ENCODE measurements at regions not wholly inside any gene's neighbourhood (a gene's known extent, or its start where the extent isn't known, plus 50 kb on each side); places are given as distances from the start of the nearest gene placed in this dataset.

- TF ChIP-seq EZH2 (IDR thresholded peaks at IDR 0.05; ENCODE audit: low read length), result no peak
- no peak for TF ChIP-seq CTCF (optimal IDR thresholded peaks at IDR 0.05 in 1 of 3, IDR thresholded peaks at IDR 0.05 in 1 of 3, conservative IDR thresholded peaks at IDR 0.05 in 1 of 3; ENCODE audit: extremely low read depth in 1 of 3, insufficient read depth in 2 of 3, low read length in 3 of 3)
- Histone ChIP-seq H3K9me3 (ENCODE audit: control insufficient read depth, low read depth, low read length) (peaks cover 2% of the 10 kb centered on the region), H3K9me1 (ENCODE audit: control insufficient read depth, extremely low read depth, insufficient read depth, low read length) (no peaks in the 10 kb centered on the region), H3K27me3 (ENCODE audit: control insufficient read depth, extremely low read depth, insufficient read depth, low read length) (no peaks in the 10 kb centered on the region), H3K4me3 (ENCODE audit: control insufficient read depth in 2 of 3, extremely low read depth in 1 of 3, insufficient read depth in 2 of 3, low read depth in 1 of 3, low read length in 3 of 3) (no peak overlapping the region), H3K27ac (ENCODE audit: control insufficient read depth, insufficient read depth, low read length) (no peak overlapping the region), H3K4me2 (ENCODE audit: control insufficient read depth, extremely low read depth, insufficient read depth, low read depth, low read length) (no peak overlapping the region), H3K4me1 (ENCODE audit: control insufficient read depth, extremely low read depth, insufficient read depth, low read length) (no peaks in the 10 kb centered on the region), H2AFZ (ENCODE audit: control insufficient read depth, low read length) (no peak overlapping the region), H3K79me2 (ENCODE audit: control insufficient read depth, insufficient read depth, low read length) (no peaks in the 10 kb centered on the region), H4K20me1 (ENCODE audit: control insufficient read depth, extremely low read depth, insufficient read depth, low read length) (no peaks in the 10 kb centered on the region), H3K36me3 (ENCODE audit: control insufficient read depth in 2 of 2, extremely low read depth in 1 of 2, insufficient read depth in 2 of 2, low read length in 2 of 2) (no peaks in the 10 kb centered on the region), H3K9ac (ENCODE audit: control insufficient read depth, extremely low read depth, insufficient read depth, low read length) (no peak overlapping the region)
- dilution Hi-C loops (cut with MboI; ENCODE audit: extremely low pct_ligation_motif_present, low sequenced_read_pairs), result no loop called here
- no peak for FAIRE-seq
- no peak for DNase-seq (ENCODE audit: low read depth, low spot score)
Measured at GRCh38 chr17:27082023-27082774, 211.7 kb upstream of the WSB1 start.

DNA sequence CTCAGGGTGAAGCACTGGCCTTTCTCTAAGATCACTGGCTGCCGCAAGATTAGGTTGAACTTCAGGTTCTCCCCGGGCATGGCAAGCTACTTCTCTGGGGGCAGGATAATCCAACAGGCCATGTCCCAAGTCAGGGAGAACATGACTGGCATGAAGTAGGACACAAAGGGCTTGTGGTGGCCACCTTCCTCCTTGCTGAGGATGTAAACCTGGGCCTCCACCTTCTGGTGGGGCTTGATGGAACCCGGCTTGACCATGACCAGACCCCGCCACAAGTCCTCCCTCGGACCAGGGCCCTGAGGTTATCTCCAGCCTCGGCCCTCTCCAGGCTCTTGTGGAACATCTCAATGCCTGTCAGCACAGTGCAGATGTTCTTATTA lies 211.1 kb upstream of the WSB1 start:
- no peak for DNase-seq (ENCODE audit: low read depth, low spot score)
- no peaks in the 10 kb centered on the region for H3K4me1 ChIP-seq (ENCODE audit: control insufficient read depth, extremely low read depth, insufficient read depth, low read length)

More for the DNA sequence above, 211.1 kb upstream of the WSB1 start:
- TF ChIP-seq CTCF (optimal IDR thresholded peaks at IDR 0.05 in 1 of 3, IDR thresholded peaks at IDR 0.05 in 1 of 3, conservative IDR thresholded peaks at IDR 0.05 in 1 of 3; ENCODE audit: extremely low read depth in 1 of 3, insufficient read depth in 2 of 3, low read length in 3 of 3) (no peak), EZH2 (IDR thresholded peaks at IDR 0.05; ENCODE audit: low read length) (no peak)
- H3K79me2 ChIP-seq (ENCODE audit: control insufficient read depth, insufficient read depth, low read length), result no peaks in the 10 kb centered on the region
- no peak overlapping the region for H3K27ac ChIP-seq (ENCODE audit: control insufficient read depth, insufficient read depth, low read length)
- no peaks in the 10 kb centered on the region for H3K36me3 ChIP-seq (ENCODE audit: control insufficient read depth in 2 of 2, extremely low read depth in 1 of 2, insufficient read depth in 2 of 2, low read length in 2 of 2)
- no peaks in the 10 kb centered on the region for H4K20me1 ChIP-seq (ENCODE audit: control insufficient read depth, extremely low read depth, insufficient read depth, low read length)
- no peak overlapping the region for H3K4me3 ChIP-seq (ENCODE audit: control insufficient read depth in 2 of 3, extremely low read depth in 1 of 3, insufficient read depth in 2 of 3, low read depth in 1 of 3, low read length in 3 of 3)
- H3K4me2 ChIP-seq (ENCODE audit: control insufficient read depth, extremely low read depth, insufficient read depth, low read depth, low read length), result no peak overlapping the region
- H3K9me3 ChIP-seq (ENCODE audit: control insufficient read depth, low read depth, low read length), result peaks cover 2% of the 10 kb centered on the region
- FAIRE-seq, result no peak
- no peaks in the 10 kb centered on the region for H3K9me1 ChIP-seq (ENCODE audit: control insufficient read depth, extremely low read depth, insufficient read depth, low read length)
- dilution Hi-C loops (cut with MboI; ENCODE audit: extremely low pct_ligation_motif_present, low sequenced_read_pairs), result no loop called here
- H3K27me3 ChIP-seq (ENCODE audit: control insufficient read depth, extremely low read depth, insufficient read depth, low read length), result no peaks in the 10 kb centered on the region
- H2AFZ ChIP-seq (ENCODE audit: control insufficient read depth, low read length), result no peak overlapping the region
- H3K9ac ChIP-seq (ENCODE audit: control insufficient read depth, extremely low read depth, insufficient read depth, low read length), result no peak overlapping the region

All from keratinocyte (primary cell).